ENCODE measurements at regions not wholly inside any gene's neighbourhood (a gene's known extent, or its start where the extent isn't known, plus 50 kb on each side); places are given as distances from the start of the nearest gene placed in this dataset.

- no peak for DNase-seq
Measured at GRCh38 chrX:15914486-15914885, 59.9 kb upstream of the AP1S2 start.

GRCh38 chrX:15913146-15913545, 58.5 kb upstream of the AP1S2 start:
- DNase-seq = no peak

- DNase-seq = no peak
Measured at GRCh38 chrX:15911734-15912550, 57.3 kb upstream of the AP1S2 start.

- no peak for DNase-seq
Measured at GRCh38 chrX:15909605-15910004, 55.0 kb upstream of the AP1S2 start.

GRCh38 chrX:15908603-15909290, 54.1 kb upstream of the AP1S2 start:
- no peak for DNase-seq

GRCh38 chrX:15906041-15906943, 51.7 kb upstream of the AP1S2 start:
- no peak for DNase-seq
